Hematopoietic multipotent progenitor cell (in vitro differentiated cells): ENCODE measurements at regions not wholly inside any gene's neighbourhood (a gene's known extent, or its start where the extent isn't known, plus 50 kb on each side); places are given as distances from the start of the nearest gene placed in this dataset.

Experiments
- DNase-seq, 3 donors: peaks; one replicate each; pipeline ENCODE4 v3.0.0-alpha.2; 2011 to 2015; ENCODE audit warnings: low read depth in 2 of 3, low spot score in 2 of 3

DNA sequence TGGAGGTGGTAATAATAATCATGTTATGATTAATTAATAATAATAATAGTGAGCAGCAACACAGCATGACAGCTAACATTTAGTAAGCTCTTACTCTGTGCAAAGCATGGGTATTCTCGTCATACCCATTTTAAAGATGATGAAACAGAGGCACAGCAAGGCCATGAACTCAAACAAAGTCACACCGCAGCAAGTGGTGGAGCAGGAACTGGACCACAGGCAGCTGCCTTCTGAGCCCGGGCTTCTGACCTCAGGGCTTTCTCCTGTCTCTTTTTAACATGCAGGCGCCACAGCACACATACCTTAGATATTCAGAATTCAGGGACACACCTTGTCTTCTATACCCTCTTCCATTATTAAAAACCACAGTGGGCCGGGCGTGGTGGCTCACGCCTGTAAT is 50.7 kb upstream of the SPATA12 start:
- DNase-seq, result no peak

DNA sequence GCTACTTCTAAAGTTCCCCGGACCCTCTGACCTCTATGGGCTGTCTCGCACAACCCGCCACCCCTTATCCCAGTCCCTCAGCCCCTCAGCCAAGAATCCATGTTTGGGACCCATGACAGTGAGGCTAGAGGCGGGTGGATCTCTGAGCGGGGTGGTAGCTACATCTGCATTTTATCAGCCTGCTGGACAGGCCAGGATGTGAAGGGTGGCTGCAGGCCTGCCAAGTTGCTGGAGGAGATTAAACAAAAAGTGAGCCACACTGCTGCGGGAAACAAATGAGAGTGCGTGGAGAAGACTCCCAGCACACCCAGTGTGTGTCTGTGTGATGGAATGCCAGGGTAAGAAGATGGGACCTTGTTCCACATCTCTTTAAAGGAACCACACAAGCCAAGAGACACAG is 51.1 kb upstream of the SPATA12 start:
- no peak for DNase-seq

DNA sequence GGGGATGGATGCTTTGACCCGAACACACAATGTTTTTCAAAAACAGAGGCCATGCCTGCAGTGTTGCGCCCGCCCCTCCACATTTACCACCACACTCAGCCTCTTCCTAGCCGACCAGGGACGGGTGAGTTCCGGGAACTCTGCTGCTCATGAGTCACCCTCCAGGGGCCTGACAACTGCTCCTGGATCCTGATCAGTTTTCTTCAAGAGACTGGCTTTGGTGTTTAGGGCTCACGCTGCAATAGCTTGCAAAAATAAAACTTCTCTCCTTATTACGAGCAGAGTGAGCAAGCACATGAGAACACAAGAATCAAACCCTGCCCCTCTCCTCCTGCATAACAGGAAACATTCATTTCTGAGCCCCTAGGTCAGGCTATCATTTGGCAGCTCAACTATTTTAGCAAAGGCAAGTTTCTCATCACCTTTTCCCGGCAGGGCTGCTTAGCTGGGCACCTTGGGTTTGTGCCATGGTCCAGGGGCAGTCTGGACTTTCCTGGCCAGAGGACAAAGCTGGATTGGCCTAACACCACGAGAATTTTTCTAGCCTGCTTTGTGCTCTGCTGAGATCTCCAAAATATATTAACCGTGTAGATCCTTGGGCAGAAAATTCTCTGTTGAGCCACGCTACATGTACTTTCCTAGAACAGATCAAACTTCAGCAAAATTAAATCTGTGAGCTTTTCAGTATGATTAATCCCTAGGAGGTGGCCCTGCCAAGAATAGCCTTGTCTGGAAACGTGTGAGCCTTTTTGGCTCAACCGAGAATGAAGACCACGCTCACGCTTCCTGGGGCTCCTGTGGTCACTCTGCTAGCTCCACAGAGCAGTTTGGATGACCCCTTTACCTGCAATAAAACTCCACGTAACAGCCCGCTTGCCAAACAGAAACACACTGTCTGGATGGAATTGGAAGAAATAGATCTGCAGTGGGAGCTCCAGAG is 52.7 kb upstream of the SPATA12 start:
- peak in 2 of 3 donors; percentile 39 to 50 for DNase-seq

DNA sequence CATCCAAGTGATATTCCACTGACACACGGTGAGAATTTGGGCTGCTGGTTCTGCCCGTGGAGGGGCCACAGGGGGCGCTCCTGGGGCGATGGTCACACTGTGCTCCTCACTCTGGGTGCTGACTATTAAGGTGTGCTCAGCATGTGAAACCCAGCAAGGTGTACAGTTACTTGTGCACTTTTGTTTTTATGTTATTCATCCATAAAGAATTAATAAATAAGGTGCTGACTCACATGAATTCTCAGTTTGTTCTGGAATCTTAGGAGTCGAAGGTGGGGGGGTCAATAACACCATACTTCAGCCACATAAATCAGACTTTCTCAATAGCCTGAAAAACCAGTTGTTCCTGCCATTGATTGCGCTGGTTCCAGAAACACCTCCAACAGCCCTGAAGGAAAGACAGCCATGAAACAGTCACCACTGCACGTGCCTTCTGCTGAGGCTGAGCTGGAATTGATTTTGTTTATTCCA is 53.5 kb upstream of the SPATA12 start:
- DNase-seq, result no peak

DNA sequence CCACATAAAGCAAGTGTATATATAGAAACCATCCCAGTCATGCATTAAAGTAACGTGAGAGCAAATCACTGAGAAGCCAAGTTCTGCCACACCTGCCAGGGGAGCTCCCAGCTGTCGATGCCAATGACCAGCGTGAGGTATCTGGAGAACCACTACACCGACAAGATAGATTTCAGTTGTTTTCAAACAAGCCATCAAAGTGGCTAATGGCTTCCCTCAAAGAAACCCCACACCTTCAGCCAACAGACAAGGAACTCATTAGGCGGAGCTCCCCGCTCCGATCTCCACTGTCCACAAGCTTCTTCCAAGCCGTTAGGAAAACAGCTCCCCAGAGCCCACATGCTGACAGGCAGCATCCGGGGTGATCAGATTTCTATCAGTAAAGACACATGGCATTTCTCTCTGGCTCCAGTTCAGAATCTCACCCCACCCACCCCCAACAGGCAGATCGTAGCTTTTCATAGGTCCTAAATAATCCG is 54.2 kb upstream of the SPATA12 start:
- DNase-seq, result no peak

DNA sequence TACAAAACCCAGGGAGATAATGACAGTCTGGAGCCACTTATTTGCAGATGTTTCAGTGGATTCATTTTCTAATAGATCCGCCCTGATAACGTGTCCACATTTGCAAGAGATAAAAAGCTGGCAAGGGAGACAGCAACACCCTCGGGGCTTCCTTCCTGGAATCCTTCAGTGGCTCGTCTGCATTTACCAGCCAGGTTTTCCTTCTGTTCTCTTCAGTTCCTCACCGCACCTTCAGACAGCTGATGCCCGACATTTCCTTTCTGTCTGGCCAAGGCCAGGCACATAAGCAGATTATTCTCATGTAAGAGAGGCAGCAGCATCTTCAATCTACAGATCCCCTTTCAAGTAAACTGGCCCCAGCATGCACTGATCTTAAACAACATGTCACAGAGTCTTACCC is 56.2 kb upstream of the SPATA12 start:
- DNase-seq, result no peak

DNA sequence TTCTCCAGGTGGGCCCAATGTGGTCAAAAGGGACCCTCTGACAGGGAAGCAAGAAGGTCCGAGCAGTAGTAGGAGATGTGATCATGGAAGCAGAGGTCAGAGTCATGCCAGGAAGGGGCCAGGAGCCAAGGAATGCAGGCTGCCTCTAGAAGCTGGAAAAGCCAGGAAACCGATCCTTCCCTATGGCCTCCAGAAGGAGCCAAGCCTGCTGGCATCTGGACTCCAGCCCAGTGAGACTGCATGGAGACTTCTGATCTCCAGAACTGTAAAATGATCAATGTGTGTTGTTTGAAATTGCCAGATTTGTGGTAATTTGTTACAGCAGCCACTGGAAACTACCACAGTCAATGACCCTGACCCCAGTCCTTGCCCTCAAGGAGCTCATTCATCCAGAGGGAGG is 56.8 kb upstream of the SPATA12 start:
- no peak for DNase-seq

DNA sequence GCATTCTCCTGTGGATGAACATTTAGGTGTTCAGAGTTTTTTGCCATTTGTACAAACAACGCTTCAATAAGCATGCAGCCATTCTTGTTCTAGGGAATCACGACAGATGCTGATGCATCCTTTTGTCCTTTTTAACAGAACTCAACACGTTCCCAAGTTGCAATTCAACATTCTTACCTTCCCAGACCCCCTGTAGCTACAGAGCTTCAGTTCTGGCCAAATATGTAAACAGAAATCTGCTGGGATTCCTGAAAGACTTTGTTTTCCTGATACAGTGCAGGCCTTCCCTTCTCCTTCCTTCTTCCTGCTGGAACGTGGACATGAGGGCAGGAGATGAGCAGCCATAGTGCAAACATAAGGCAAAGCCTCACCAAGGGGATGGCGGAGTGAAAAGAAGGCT is 59.1 kb upstream of the SPATA12 start:
- no peak for DNase-seq

DNA sequence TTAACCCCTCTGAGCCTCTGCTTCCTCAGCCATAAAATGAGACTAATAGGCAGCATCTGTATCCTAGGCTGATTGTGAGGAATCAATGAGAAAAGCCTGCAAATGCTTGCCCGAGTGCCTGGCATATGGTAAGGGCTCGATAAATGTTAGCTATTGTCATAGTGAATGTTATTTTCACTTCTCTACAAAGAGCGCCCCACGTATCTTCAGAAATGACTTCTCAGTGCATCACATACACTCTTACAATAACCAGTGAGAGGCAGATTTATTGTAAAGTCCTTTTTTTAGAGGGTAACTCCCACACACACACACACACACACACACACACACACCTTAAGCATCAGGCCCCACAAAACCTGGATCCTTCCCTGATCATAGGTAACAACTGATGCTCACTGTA is 60.5 kb upstream of the SPATA12 start:
- DNase-seq, result no peak

DNA sequence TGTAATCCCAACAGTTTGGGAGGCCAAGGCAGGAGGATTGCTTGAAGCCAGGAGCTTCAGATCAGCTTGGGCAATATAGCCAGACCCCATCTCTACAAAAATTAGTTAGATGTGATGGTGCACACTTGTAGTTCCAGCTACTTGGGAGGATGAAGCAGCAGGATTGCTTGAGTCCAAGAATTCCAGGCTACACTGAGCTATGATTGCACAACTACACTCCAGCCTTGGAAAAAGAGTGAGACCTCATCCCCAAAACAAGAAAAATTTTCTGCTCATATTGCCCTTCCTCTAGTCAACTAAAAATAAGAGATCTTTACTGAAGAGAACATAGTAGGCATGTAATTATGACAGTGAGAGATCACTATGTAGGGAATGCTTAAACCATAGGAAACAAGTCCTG is 60.9 kb upstream of the SPATA12 start:
- DNase-seq, result no peak

DNA sequence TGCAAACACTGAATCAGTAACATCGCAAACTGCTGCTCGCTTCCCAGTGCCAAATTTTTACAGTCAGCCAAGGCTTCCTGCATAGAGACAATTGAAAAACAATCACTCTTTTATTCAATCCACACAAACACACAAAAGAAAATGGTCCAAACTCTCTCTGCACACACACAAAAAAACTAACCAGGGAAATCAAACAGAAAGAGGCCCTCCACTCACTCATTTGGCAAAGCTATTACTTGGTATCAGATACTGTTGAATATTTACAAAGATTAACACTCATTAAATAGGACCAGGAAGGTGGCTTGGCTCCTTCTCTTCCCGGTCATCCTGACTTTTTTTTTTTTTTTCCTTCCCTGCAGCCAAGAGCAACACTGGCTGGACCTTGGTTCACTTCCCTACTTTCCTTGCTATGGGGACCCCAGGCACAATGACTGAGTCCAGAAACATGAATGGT is 62.4 kb upstream of the SPATA12 start:
- DNase-seq, result no peak

DNA sequence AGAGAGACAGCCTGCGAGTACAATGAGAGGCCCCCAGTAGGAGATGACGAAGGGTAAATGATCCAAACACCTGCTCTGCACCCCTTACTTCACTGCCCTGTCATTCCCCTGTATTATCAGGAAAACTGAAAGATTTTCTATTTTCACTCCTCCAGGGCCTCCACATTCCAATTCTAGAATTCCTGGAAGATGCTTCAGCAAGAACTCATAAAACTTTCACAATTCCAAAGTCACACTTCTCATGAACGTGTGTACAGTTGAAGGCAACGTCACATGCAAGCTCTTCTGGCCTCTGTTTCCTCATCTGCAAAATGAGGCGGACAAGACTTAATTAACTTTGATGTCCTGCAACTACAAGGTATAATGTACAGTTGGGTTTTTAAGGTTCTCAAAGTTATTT is 62.8 kb upstream of the SPATA12 start:
- DNase-seq, result no peak

DNA sequence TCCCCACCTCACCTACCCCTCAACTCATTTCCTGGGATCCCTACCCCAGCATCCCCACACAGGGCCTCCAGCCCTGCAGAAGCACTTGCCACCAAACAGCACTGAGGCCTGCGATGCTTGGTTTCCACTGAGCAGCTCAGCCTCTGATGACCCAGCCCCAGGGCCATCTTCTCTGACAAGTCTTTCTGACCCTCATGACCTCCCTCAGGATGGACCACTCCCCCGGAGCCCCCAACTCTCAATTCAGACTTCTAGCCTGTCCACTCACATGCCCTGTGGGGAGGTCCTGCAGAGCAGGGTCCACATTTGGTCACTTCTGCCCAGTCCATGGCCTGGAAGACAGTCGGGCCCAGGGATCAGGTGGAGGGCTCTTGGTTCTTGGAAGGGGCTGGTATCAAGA is 63.4 kb upstream of the SPATA12 start:
- no peak for DNase-seq

DNA sequence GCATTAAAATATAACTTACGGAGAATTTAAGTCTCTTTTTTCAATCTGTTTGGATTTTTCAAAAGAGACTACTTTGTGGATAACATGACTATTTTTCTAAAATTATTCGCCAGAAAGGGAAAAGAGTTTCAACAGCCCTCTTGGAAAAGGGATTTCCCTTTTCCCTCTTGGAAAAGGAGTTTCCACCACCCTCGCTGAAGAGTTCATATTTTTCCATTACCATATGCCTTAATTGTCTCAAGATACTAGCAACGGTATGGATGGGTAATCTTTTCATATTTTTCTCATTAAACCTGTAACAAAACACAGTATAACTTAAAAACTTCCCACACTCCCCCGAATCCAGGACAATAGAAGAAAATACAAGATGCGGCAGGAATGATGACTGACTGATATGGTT is 66.1 kb upstream of the SPATA12 start:
- DNase-seq, result no peak

DNA sequence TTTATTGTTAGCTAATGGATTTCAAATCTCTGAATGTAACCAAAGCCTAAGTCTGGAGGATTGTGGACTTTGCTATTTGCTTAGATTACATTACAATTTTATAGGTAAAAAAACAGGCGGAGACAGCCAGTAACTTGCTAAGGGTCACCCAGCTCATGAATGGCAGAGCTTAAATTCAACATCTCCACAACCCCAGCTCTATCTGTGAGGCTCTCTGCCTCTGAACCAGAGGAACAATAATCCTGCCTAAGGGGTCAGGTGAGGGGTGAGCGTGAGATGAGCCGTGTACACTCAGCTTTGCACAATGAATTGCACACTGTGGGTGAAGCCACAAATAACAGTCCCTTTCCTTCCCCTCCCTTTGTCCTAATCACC is 69.8 kb upstream of the SPATA12 start:
- DNase-seq, result no peak

DNA sequence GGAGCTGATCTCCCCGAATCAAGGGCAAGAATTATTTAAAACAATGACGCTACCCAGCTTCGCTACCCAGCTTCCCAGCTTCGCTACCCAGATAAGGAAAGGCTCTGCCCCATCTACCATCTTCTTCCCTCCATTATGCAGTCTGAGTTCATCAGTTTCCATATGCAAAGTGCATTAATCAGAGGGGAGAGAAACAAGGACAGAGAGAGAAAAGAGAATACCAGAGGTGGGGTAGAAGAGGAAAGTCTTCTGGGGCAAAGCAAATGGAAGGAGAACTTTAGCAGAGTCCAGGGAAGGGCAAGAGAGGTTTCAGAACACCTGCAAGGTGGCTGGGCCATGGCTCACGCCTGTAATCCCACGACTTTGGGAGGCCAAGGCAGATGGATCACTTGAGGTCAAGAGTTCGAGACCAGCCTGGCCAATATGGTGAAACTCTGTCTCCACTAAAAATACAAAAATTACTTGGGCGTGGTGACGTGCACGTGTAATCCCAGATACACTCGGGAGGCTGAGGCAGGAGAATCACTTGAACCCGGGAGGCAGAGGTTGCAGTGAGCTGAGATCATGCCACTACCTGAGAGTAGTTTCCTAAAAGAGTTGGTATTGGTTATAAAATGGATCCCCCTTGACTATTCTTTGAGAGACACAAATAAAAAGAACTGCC is 70.4 kb upstream of the SPATA12 start:
- DNase-seq, result no peak

DNA sequence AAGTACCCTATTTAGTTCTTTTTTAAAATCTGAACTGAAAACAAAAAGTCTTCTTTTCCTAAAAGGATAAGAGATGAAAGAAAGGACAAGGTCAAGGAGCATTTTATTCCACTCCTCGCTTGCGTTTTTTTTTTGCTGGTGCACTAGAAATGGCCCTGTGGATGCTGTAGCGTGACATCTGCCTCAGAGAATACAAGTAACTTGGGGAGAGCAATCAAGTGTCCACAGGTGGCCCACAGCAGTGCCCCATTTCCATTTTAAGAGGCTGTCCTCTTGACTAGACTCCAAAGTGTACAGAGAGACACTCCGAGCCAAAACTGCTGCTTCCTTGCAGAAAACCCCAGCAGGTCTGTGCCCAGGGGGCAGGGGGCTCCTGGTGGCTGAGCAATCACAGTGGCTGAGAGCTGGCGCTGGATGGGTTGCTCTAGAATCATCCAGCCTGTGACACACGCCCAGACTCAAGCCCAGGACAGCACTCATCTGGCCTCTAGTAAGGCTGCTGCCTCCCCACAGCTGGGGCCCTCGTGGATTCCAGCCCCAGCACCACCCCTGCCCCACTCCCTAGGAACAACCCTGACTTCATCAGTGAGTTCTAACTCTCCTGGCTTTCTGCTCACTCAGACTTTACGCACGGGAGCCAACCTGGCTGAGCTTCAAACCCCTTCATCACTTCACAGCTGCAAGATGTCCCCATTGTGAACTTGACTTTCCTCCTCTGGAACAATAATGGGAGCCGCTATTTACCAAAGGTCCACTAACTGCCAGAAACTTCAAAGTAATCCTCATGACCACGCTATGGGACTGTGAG is 71.1 kb upstream of the SPATA12 start:
- DNase-seq, result no peak

DNA sequence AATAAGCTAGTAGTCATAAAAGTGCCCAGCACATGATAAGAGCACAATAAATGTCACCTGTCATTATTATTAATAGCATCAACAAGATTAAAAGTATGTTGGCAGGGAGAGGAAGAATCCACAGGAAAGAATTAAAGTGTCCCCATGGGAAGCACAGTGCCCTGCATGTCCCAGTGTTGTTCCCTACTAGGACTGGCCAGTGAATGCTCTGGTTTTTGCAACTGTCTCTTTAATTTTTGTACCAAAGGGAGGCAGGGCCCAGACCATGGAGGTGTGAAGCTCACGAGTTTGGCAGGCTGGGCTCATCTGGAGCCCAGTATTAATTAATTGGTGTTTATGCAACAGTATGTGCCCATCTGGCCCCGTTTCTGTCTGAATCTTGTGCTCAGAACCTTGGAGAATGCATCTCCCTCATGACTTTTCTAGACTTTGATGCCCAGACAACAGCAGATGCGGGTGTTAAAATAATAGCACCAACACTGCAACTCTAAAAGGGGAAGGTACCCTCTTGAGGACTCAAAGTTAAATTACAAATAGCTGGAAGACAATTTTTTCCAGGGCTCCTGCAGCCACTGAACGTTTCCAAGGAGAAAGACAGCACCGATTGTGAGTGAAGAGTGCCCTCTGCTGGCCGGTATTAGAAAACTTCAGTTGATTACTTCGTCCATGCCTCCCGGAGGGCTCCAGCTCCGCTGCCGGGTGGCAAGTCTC is 71.9 kb upstream of the SPATA12 start:
- DNase-seq, result peak; percentile 59 to 77 (median 61)

DNA sequence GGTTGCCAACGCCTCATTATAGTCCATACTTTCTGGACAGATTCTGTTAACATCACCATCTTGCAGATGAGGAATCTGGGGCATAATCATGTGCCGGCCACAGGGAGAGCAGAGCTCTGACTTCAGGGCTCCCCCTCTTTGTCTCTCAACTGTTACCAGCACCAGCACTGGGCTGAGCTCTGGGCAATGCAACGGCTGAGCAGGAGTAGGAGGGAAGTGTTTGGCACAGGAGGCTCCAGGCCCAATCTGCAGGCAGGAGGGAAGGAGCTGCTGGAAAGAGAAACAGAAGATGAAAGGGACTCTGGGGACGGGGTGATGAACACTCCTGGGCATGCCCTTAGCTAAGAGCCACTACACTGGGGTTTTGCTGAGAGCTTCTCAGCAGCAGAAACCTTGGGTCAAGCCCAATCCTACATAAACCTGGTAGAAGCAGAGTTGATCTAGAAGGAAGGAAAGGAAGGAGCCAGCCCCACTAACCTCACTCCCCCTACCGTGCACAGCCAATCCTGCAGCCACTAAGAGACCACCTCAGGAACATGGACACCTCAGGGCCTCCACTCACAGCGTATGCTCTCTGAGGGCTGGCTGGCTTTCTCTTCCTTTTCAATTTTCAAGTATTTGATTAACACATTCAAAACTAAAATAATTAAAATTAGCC is 73.1 kb upstream of the SPATA12 start:
- peak in 1 of 3 donors; percentile 35 for DNase-seq

DNA sequence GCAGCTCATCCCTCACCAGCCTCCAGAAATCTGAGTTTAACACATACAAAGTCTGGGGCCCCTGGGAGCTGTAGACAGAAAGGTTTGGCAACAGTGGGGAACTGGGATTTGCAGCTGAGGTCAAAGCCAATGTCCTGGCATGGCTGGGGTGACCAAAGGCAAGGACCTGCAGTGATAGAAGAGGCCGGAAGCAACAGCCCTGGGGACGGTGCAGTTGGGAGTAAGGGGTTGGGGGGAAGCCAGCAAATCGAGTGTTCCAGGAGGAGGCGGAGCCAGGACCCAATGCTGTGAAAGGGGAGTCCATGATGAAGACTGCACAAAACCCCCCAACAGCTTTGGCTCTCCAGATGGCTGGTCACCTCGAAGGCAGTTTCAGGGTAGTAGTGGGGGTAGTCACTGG is 74.1 kb upstream of the SPATA12 start:
- no peak for DNase-seq
